IPS-18a (cell line): ENCODE measurements at regions not wholly inside any gene's neighbourhood (a gene's known extent, or its start where the extent isn't known, plus 50 kb on each side); places are given as distances from the start of the nearest gene placed in this dataset.

Experiments
- H3K27ac ChIP-seq: one replicate; pipeline ENCODE4 v1.5.1; 2013; ENCODE audit warnings: low read length
- H3K27me3 ChIP-seq: one replicate; pipeline ENCODE4 v1.6.1; 2013; ENCODE audit warnings: mild to moderate bottlenecking, low read length; ENCODE audit not compliant: control insufficient read depth, insufficient read depth
- H3K36me3 ChIP-seq: one replicate; pipeline ENCODE4 v1.6.1; 2013; ENCODE audit warnings: low read depth, low read length; ENCODE audit not compliant: control insufficient read depth
- H3K4me1 ChIP-seq: one replicate; pipeline ENCODE4 v1.6.1; 2013; ENCODE audit warnings: low read depth, low read length; ENCODE audit not compliant: control insufficient read depth
- H3K4me3 ChIP-seq: one replicate; pipeline ENCODE4 v1.5.1; 2013; ENCODE audit warnings: low read length
- H3K9ac ChIP-seq: one replicate; pipeline ENCODE4 v1.6.1; 2013; ENCODE audit warnings: mild to moderate bottlenecking, low read length, moderate library complexity
- H3K9me3 ChIP-seq: one replicate; pipeline ENCODE4 v1.6.1; 2013; ENCODE audit warnings: low read depth, low read length; ENCODE audit not compliant: control insufficient read depth

GRCh38 chr5:103333376-103333775 lies 74.8 kb downstream of the MACIR start:
- Histone ChIP-seq H3K27me3 (no peaks in the 10 kb centered on the region), H3K4me1 (no peaks in the 10 kb centered on the region), H3K9ac (no peak overlapping the region), H3K4me3 (no peak overlapping the region), H3K9me3 (no peaks in the 10 kb centered on the region), H3K27ac (no peak overlapping the region), H3K36me3 (no peaks in the 10 kb centered on the region)

- H3K9me3 ChIP-seq = no peaks in the 10 kb centered on the region
- no peaks in the 10 kb centered on the region for H3K4me1 ChIP-seq
- no peaks in the 10 kb centered on the region for H3K36me3 ChIP-seq
- no peak overlapping the region for H3K4me3 ChIP-seq
- no peak overlapping the region for H3K27ac ChIP-seq
- no peak overlapping the region for H3K9ac ChIP-seq
- no peaks in the 10 kb centered on the region for H3K27me3 ChIP-seq
Observed at GRCh38 chr5:103330875-103331274, 72.3 kb downstream of the MACIR start.
